ENCODE measurements at regions not wholly inside any gene's neighbourhood (a gene's known extent, or its start where the extent isn't known, plus 50 kb on each side); places are given as distances from the start of the nearest gene placed in this dataset.

- H3K4me3 ChIP-seq (ENCODE audit: low read depth, low read length): no peak overlapping the region
- DNase-seq (ENCODE audit: low read depth, low spot score): no peak
- TF ChIP-seq CTCF (IDR thresholded peaks at IDR 0.05; ENCODE audit: low read depth, low read length): no peak
- in situ Hi-C loops (cut with HindIII; ENCODE audit: low sequenced_read_pairs): no loop called here
Observed at GRCh38 chr12:100699209-100699608, 95.4 kb upstream of the ANO4 start.

GRCh38 chr12:100703337-100703736 is 91.2 kb upstream of the ANO4 start:
- in situ Hi-C loops (cut with HindIII; ENCODE audit: low sequenced_read_pairs): no loop called here
- no peak overlapping the region for H3K4me3 ChIP-seq (ENCODE audit: low read depth, low read length)
- no peak for DNase-seq (ENCODE audit: low read depth, low spot score)
- TF ChIP-seq CTCF (IDR thresholded peaks at IDR 0.05; ENCODE audit: low read depth, low read length): no peak

GRCh38 chr12:100703868-100704267 is 90.7 kb upstream of the ANO4 start:
- in situ Hi-C loops (cut with HindIII; ENCODE audit: low sequenced_read_pairs): no loop called here
- no peak for DNase-seq (ENCODE audit: low read depth, low spot score)
- H3K4me3 ChIP-seq (ENCODE audit: low read depth, low read length): no peak overlapping the region
- no peak for TF ChIP-seq CTCF (IDR thresholded peaks at IDR 0.05; ENCODE audit: low read depth, low read length)

- in situ Hi-C loops (cut with HindIII; ENCODE audit: low sequenced_read_pairs): no loop called here
- H3K4me3 ChIP-seq (ENCODE audit: low read depth, low read length): no peak overlapping the region
- peak; percentile 78 for DNase-seq (ENCODE audit: low read depth, low spot score)
- TF ChIP-seq CTCF (IDR thresholded peaks at IDR 0.05; ENCODE audit: low read depth, low read length): no peak
Observed at GRCh38 chr12:100706033-100706432, 88.5 kb upstream of the ANO4 start.

- in situ Hi-C loops (cut with HindIII; ENCODE audit: low sequenced_read_pairs): no loop called here
- no peak overlapping the region for H3K4me3 ChIP-seq (ENCODE audit: low read depth, low read length)
- no peak for TF ChIP-seq CTCF (IDR thresholded peaks at IDR 0.05; ENCODE audit: low read depth, low read length)
- no peak for DNase-seq (ENCODE audit: low read depth, low spot score)
Observed at GRCh38 chr12:100708591-100708990, 86.0 kb upstream of the ANO4 start.

GRCh38 chr12:100715976-100716944 is 78.3 kb upstream of the ANO4 start:
- H3K4me3 ChIP-seq (ENCODE audit: low read depth, low read length): peak overlapping the region; percentile 40
- no peak for TF ChIP-seq CTCF (IDR thresholded peaks at IDR 0.05; ENCODE audit: low read depth, low read length)
- DNase-seq (ENCODE audit: low read depth, low spot score): peak; percentile 3
- in situ Hi-C loops (cut with HindIII; ENCODE audit: low sequenced_read_pairs): no loop called here
